NCI-H187 treated with DMSO at 0.1 percent for 48 hours (cell line): ENCODE measurements at regions not wholly inside any gene's neighbourhood (a gene's known extent, or its start where the extent isn't known, plus 50 kb on each side); places are given as distances from the start of the nearest gene placed in this dataset.

ENCODE experiments used
- DNase-seq: peaks from one replicate; lab custom pipeline; 2025; lab: John Stamatoyannopoulos, UW

- DNase-seq: no peak
Observed at GRCh38 chr22:27416511-27417420, 384.8 kb downstream of the MN1 start.

- no peak for DNase-seq
Observed at GRCh38 chr22:27417421-27417814, 384.1 kb downstream of the MN1 start.

- DNase-seq: no peak
Observed at GRCh38 chr22:27418261-27418660, 383.3 kb downstream of the MN1 start.

- no peak for DNase-seq
Observed at GRCh38 chr22:27419473-27419872, 382.1 kb downstream of the MN1 start.

GRCh38 chr22:27420195-27420816, 381.2 kb downstream of the MN1 start:
- no peak for DNase-seq

- no peak for DNase-seq
Observed at GRCh38 chr22:27420817-27421361, 380.7 kb downstream of the MN1 start.

- DNase-seq: no peak
Observed at GRCh38 chr22:27422442-27422841, 379.1 kb downstream of the MN1 start.

GRCh38 chr22:27424319-27424718, 377.2 kb downstream of the MN1 start:
- DNase-seq: no peak

GRCh38 chr22:27429476-27429875, 372.1 kb downstream of the MN1 start:
- DNase-seq: no peak

GRCh38 chr22:27431081-27431480, 370.5 kb downstream of the MN1 start:
- no peak for DNase-seq

- no peak for DNase-seq
Observed at GRCh38 chr22:27431896-27432295, 369.7 kb downstream of the MN1 start.

GRCh38 chr22:27433099-27433498, 368.5 kb downstream of the MN1 start:
- no peak for DNase-seq

GRCh38 chr22:27433585-27434190, 367.9 kb downstream of the MN1 start:
- no peak for DNase-seq

- no peak for DNase-seq
Observed at GRCh38 chr22:27434898-27435297, 366.7 kb downstream of the MN1 start.

GRCh38 chr22:27435844-27436576, 365.5 kb downstream of the MN1 start:
- DNase-seq: no peak

- DNase-seq: no peak
Observed at GRCh38 chr22:27436591-27436990, 365.0 kb downstream of the MN1 start.

GRCh38 chr22:27437570-27437969, 364.0 kb downstream of the MN1 start:
- no peak for DNase-seq

- no peak for DNase-seq
Observed at GRCh38 chr22:27438271-27438980, 363.1 kb downstream of the MN1 start.

- no peak for DNase-seq
Observed at GRCh38 chr22:27439131-27439530, 362.4 kb downstream of the MN1 start.

- DNase-seq: no peak
Observed at GRCh38 chr22:27440304-27440865, 361.2 kb downstream of the MN1 start.
